ENCODE measurements at regions not wholly inside any gene's neighbourhood (a gene's known extent, or its start where the extent isn't known, plus 50 kb on each side); places are given as distances from the start of the nearest gene placed in this dataset.
"Not testable (repeated sequence)": the region's sequence is repeated elsewhere in the genome, so short reads cannot be mapped to it uniquely, and the experiment has no call there.

DNA sequence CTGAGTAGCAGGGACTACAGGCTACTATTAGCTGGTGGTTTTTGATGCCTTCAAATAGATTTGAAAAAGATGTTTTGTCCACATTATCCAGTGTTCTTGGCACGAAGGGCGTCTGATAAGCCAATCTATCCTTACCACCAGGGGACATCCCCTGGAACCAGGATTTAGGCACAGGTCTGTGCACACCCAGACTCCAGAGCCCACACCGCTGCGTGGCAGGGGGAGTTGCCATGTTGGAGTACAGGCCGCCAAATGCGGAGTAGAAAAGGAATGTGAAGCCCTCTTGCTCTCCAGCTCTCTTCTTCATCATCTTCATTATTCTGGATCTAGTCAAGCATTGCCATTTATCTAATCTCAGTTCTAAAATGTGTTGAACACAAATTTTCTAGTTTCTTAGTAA is 54.3 kb downstream of the RNU1-4 start:
- H3K4me3 ChIP-seq; in situ Hi-C loops (cut with MboI; ENCODE audit: low sequenced_read_pairs in 4 of 4); H3K27me3 ChIP-seq; intact Hi-C loops (cut with DNase I; ENCODE audit: low total_unique reads); H3K27ac ChIP-seq; H3K4me1 ChIP-seq; ATAC-seq; DNase-seq; H3K9me3 ChIP-seq; H3K36me3 ChIP-seq: not testable (repeated sequence)

DNA sequence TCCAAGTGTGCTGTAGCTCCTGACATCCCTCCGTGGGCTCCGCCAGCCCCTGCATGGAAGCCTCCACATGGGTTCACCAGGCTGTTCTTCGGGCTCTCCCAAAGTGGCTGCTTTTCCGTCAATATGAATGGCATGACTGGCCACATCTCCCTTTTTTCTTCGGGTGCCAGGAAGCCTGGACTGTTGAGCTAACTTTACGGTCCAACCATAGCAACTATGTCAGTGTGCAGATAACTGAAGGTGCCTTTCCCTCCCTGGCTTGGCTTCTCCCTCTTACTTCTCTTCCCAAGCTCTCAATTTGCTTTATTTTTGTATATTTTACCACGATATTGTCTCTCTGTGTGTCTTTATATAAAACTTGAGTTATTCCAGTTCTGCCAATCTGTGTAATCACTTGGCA is 54.8 kb downstream of the RNU1-4 start:
- H3K27ac ChIP-seq; H3K4me1 ChIP-seq; in situ Hi-C loops (cut with MboI; ENCODE audit: low sequenced_read_pairs in 4 of 4); H3K4me3 ChIP-seq; H3K36me3 ChIP-seq; DNase-seq; ATAC-seq; H3K9me3 ChIP-seq; intact Hi-C loops (cut with DNase I; ENCODE audit: low total_unique reads); H3K27me3 ChIP-seq: not testable (repeated sequence)

DNA sequence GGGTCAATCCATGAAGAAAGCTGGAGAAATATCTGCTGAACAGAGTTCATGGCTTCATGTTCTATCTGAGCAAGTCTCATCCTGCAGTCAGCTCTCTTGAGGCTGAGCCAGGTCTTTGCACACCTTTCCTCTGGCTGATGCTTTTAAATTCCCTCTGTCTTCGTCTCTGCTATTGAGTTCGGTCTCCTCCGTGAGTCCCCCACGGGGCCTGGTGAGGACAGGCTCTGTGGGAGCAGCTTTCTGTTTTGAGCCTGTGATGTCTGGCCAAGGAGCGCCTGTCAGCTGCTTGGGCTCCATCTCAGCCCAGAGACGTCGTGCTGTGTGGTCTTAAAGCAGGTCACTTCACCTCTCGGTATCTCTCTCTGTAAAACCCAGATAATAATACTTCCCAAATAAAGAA is 55.9 kb downstream of the RNU1-4 start:
- H3K27ac ChIP-seq: peak overlapping the region in 1 of 4 donors; percentile 67
- H3K9me3 ChIP-seq; DNase-seq; H3K36me3 ChIP-seq; intact Hi-C loops (cut with DNase I; ENCODE audit: low total_unique reads); H3K4me3 ChIP-seq; H3K4me1 ChIP-seq; in situ Hi-C loops (cut with MboI; ENCODE audit: low sequenced_read_pairs in 4 of 4); H3K27me3 ChIP-seq: not testable (repeated sequence)
- peak; percentile 63 to 80 for ATAC-seq

DNA sequence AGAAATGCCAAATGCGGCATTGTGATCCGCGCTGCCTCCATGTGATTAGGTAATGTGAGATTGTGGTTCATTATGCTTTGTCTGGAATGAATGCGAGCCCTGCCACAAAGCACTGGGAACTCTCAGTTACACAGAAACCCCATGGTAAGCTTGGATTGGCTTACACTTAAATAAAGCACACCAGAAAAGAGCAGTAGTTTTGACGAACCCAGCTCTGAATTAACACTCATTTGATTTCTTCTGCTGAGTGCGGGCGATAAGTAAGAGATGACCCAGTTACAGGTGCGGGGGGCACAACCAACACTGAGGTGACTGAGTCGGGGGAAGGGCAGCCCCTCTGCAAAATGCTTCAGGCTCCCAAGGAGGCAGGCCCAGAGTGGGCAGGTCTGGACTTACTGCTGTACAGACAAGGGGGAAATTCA is 56.3 kb downstream of the RNU1-4 start:
- peak; percentile 55 to 81 for ATAC-seq
- intact Hi-C loops (cut with DNase I; ENCODE audit: low total_unique reads); H3K9me3 ChIP-seq; in situ Hi-C loops (cut with MboI; ENCODE audit: low sequenced_read_pairs in 4 of 4); H3K27ac ChIP-seq; H3K4me3 ChIP-seq; H3K27me3 ChIP-seq; DNase-seq; H3K4me1 ChIP-seq; H3K36me3 ChIP-seq: not testable (repeated sequence)

DNA sequence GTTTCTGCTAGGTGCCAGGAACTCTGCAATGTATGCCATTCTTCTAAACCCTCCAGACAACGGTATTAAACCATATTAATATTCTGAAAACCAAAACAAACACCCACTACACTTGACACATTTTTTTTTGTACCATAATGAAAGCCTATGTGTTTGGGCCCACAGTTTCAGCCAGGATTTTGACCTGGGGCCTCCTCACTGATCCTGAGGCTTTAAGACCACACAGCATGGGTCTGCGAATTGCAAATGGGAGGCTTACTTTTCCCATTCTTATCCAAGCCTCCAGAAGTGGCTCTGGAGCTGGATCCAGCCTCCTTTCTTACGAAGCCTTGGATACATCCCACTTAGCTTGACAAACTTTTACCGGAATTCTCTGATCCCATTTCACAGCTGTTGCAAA is 56.7 kb downstream of the RNU1-4 start:
- intact Hi-C loops (cut with DNase I; ENCODE audit: low total_unique reads); H3K27ac ChIP-seq; H3K36me3 ChIP-seq; H3K4me3 ChIP-seq; DNase-seq; H3K9me3 ChIP-seq; ATAC-seq; H3K4me1 ChIP-seq; H3K27me3 ChIP-seq; in situ Hi-C loops (cut with MboI; ENCODE audit: low sequenced_read_pairs in 4 of 4): not testable (repeated sequence)

DNA sequence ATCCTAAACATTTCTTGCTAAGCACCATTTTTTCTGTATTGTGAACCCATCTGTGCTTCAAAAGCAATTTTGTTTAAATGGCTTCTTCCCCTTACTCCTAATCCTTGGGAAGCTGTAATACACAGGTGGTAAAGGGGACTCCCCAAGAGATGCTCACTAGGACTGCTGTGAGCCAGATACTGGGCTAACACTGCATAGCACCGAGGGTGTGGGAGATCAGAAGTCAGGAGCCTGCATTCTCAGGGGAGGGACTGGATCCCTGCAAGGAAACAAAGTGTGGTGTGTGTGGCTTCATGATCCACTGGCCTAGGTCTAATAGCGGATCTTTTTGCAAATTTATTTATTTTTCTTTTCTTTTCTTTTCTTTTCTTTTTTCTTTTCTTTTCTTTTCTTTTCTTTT is 57.7 kb downstream of the RNU1-4 start:
- ATAC-seq; H3K4me3 ChIP-seq; intact Hi-C loops (cut with DNase I; ENCODE audit: low total_unique reads); H3K36me3 ChIP-seq; H3K27me3 ChIP-seq; in situ Hi-C loops (cut with MboI; ENCODE audit: low sequenced_read_pairs in 4 of 4); H3K9me3 ChIP-seq; H3K4me1 ChIP-seq; H3K27ac ChIP-seq; DNase-seq: not testable (repeated sequence)

All from gastrocnemius medialis (tissue), 4 donors.